ENCODE measurements at regions not wholly inside any gene's neighbourhood (a gene's known extent, or its start where the extent isn't known, plus 50 kb on each side); places are given as distances from the start of the nearest gene placed in this dataset.

DNA sequence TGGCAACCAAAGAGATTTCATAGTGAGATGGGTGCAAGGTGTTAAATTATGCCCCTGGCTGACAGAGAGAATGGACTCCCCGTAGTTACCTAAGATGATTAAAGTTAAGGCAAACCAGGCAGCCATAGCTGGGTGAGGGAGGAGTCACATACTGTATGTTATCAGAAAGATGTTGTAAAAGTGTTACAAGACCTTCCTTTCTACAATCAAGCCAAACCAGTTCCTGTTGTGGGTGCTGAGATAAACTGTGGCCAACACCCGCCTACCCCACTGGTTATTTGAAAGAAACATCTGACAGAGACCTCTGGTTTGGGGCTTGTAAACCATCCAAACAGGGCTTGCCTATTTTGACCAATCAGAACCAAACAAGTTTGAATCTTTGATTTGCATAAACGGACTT, 684.7 kb upstream of the NUDT12 start:
- no peak for TF ChIP-seq CTCF (IDR thresholded peaks at IDR 0.05; ENCODE audit: unreplicated experiment)
- no peaks in the 10 kb centered on the region for H3K4me1 Mint-ChIP-seq (ENCODE audit: unreplicated experiment)
- DNase-seq (ENCODE audit: low spot score) = no peak
- no peak overlapping the region for H3K4me3 Mint-ChIP-seq (ENCODE audit: unreplicated experiment)
- no peaks in the 10 kb centered on the region for H3K27me3 Mint-ChIP-seq (ENCODE audit: unreplicated experiment)
- H3K9me3 Mint-ChIP-seq (ENCODE audit: unreplicated experiment) = no peaks in the 10 kb centered on the region
- H3K36me3 Mint-ChIP-seq (ENCODE audit: low read depth, unreplicated experiment) = no peaks in the 10 kb centered on the region
- no peak overlapping the region for H3K27ac Mint-ChIP-seq (ENCODE audit: unreplicated experiment)

GRCh38 chr5:104241046-104241445, 678.5 kb upstream of the NUDT12 start:
- H3K9me3 Mint-ChIP-seq (ENCODE audit: unreplicated experiment) = no peaks in the 10 kb centered on the region
- no peaks in the 10 kb centered on the region for H3K4me1 Mint-ChIP-seq (ENCODE audit: unreplicated experiment)
- no peak for TF ChIP-seq CTCF (IDR thresholded peaks at IDR 0.05; ENCODE audit: unreplicated experiment)
- H3K27me3 Mint-ChIP-seq (ENCODE audit: unreplicated experiment) = no peaks in the 10 kb centered on the region
- H3K36me3 Mint-ChIP-seq (ENCODE audit: low read depth, unreplicated experiment) = no peaks in the 10 kb centered on the region
- no peak overlapping the region for H3K4me3 Mint-ChIP-seq (ENCODE audit: unreplicated experiment)
- no peak overlapping the region for H3K27ac Mint-ChIP-seq (ENCODE audit: unreplicated experiment)
- DNase-seq (ENCODE audit: low spot score) = no peak

- Mint-ChIP-seq H3K9me3 (ENCODE audit: unreplicated experiment) (no peaks in the 10 kb centered on the region), H3K27ac (ENCODE audit: unreplicated experiment) (no peak overlapping the region), H3K27me3 (ENCODE audit: unreplicated experiment) (no peaks in the 10 kb centered on the region), H3K4me3 (ENCODE audit: unreplicated experiment) (no peak overlapping the region), H3K4me1 (ENCODE audit: unreplicated experiment) (no peaks in the 10 kb centered on the region), H3K36me3 (ENCODE audit: low read depth, unreplicated experiment) (no peaks in the 10 kb centered on the region)
- TF ChIP-seq CTCF (IDR thresholded peaks at IDR 0.05; ENCODE audit: unreplicated experiment) = no peak
- DNase-seq (ENCODE audit: low spot score) = no peak
Measured at GRCh38 chr5:104237586-104237985, 675.0 kb upstream of the NUDT12 start.

- H3K4me1 Mint-ChIP-seq (ENCODE audit: unreplicated experiment) = no peaks in the 10 kb centered on the region
Measured at GRCh38 chr5:104223885-104224773, 661.5 kb upstream of the NUDT12 start.

More at GRCh38 chr5:104223885-104224773, 661.5 kb upstream of the NUDT12 start:
- H3K27ac Mint-ChIP-seq (ENCODE audit: unreplicated experiment) = no peak overlapping the region
- no peak for DNase-seq (ENCODE audit: low spot score)
- no peaks in the 10 kb centered on the region for H3K27me3 Mint-ChIP-seq (ENCODE audit: unreplicated experiment)
- no peak overlapping the region for H3K4me3 Mint-ChIP-seq (ENCODE audit: unreplicated experiment)
- no peaks in the 10 kb centered on the region for H3K36me3 Mint-ChIP-seq (ENCODE audit: low read depth, unreplicated experiment)
- TF ChIP-seq CTCF (IDR thresholded peaks at IDR 0.05; ENCODE audit: unreplicated experiment) = no peak
- no peaks in the 10 kb centered on the region for H3K9me3 Mint-ChIP-seq (ENCODE audit: unreplicated experiment)

Data from endothelial cell (in vitro differentiated cells).